Caco-2 (cell line): ENCODE measurements at regions not wholly inside any gene's neighbourhood (a gene's known extent, or its start where the extent isn't known, plus 50 kb on each side); places are given as distances from the start of the nearest gene placed in this dataset.
"Not testable (repeated sequence)": the region's sequence is repeated elsewhere in the genome, so short reads cannot be mapped to it uniquely, and the experiment has no call there.

ENCODE experiments used
- BruUV-seq: library from RNA; stranded (reverse); fragments of 400-500 nt; replicated peaks from 2 replicates; lab custom pipeline; 2021; lab: Mats Ljungman, UMichigan
- CTCF ChIA-PET: fragments of 300-600 bp; sonication (Branson Sonifier 250); formaldehyde crosslinking; loops from one replicate; lab custom pipeline; 2022; ENCODE audit warnings: antibody characterized with exemption; lab: Charles Lee
- POLR2A ChIA-PET: fragments of 300-600 bp; sonication (Branson Sonifier 250); formaldehyde crosslinking; loops from one replicate; lab custom pipeline; 2022; ENCODE audit warnings: antibody characterized with exemption; lab: Charles Lee
- DNase-seq, 2 experiments: peaks; one replicate each; pipeline versions ENCODE4 v3.0.0 to v3.0.0-alpha.2; 2020 to 2022
- H3K27me3 ChIP-seq: replicated peaks from 2 replicates; pipeline ENCODE4 v1.6.0; 2011; ENCODE audit warnings: low read length; ENCODE audit not compliant: control insufficient read depth, insufficient read depth
- H3K36me3 ChIP-seq: 2 replicates; pipeline ENCODE4 v1.5.1; 2011; ENCODE audit warnings: low read length; ENCODE audit not compliant: control insufficient read depth, insufficient read depth
- H3K4me1 ChIP-seq: fragments of 250-450 bp; sonication (Bioruptor Pico); 2 replicates; pipeline ENCODE4 v1.5.1; 2020; ENCODE audit warnings: mild to moderate bottlenecking
- H3K4me3 ChIP-seq: 2 replicates; pipeline ENCODE4 v1.5.1; 2011; ENCODE audit warnings: low read depth, mild to moderate bottlenecking, control low read depth, low read length
- H3K9me3 ChIP-seq: fragments of 250-450 bp; sonication (Bioruptor Pico); 2 replicates; pipeline ENCODE4 v1.5.1; 2020; ENCODE audit warnings: mild to moderate bottlenecking, moderate library complexity
- H3K27ac Mint-ChIP-seq: one replicate; pipeline ENCODE4 v1.8.0; 2022; ENCODE audit warnings: mixed read lengths; ENCODE audit not compliant: unreplicated experiment
- H3K27me3 Mint-ChIP-seq: one replicate; pipeline ENCODE4 v1.8.0; 2022; ENCODE audit warnings: mixed read lengths; ENCODE audit not compliant: insufficient read depth, unreplicated experiment
- H3K36me3 Mint-ChIP-seq: one replicate; pipeline ENCODE4 v1.8.0; 2022; ENCODE audit warnings: mild to moderate bottlenecking, mixed read lengths; ENCODE audit not compliant: insufficient read depth, unreplicated experiment
- H3K4me1 Mint-ChIP-seq: one replicate; pipeline ENCODE4 v1.8.0; 2022; ENCODE audit warnings: low read depth, mixed read lengths; ENCODE audit not compliant: unreplicated experiment
- H3K4me3 Mint-ChIP-seq: one replicate; pipeline ENCODE4 v1.8.0; 2022; ENCODE audit warnings: mild to moderate bottlenecking, moderate library complexity, mixed read lengths; ENCODE audit not compliant: unreplicated experiment
- H3K9me3 Mint-ChIP-seq: one replicate; pipeline ENCODE4 v1.8.0; 2022; ENCODE audit warnings: mixed read lengths; ENCODE audit not compliant: unreplicated experiment
- intact Hi-C: fragments of 100-400 bp; cut with micrococcal nuclease; formaldehyde crosslinking; loops from one replicate; pipeline ENCODE4 v1.10.0; 2022; ENCODE audit not compliant: unreplicated experiment
- TF ChIP-seq, protein P1 (sequence below), 2 experiments: fragments of 200-600 bp in 1 of 2; IDR thresholded peaks; 1 replicate in 1 of 2; 2 replicates in 1 of 2; pipeline versions ENCODE4 v1.5.1 to v1.8.0; 2011 to 2022; ENCODE audit warnings: antibody characterized with exemption in 1 of 2, control low read depth in 1 of 2, inconsistent platforms in 1 of 2, low read depth in 1 of 2, low read length in 1 of 2, mild to moderate bottlenecking in 1 of 2, moderate library complexity in 1 of 2; ENCODE audit not compliant: insufficient read depth in 1 of 2, severe bottlenecking in 1 of 2, unreplicated experiment in 1 of 2

DNA sequence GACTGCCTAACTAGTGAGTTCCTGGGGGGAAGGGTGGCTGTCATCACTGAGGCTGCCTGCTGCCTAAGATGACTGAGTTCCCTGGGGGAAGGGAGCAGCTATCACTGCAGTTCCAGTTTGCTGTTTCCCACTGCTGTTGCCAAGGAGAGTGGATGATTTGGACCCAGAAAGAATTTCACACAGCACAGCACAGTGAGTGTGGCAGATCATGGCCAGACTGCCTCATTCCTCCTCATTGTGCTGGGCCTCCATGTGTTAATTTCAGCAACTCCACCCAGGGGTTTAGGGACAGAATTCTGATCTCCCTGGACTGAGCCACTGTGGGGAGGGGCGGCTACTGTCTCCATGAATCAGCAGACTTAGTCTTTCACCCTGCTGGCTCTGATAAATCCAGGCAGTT is 125.0 kb downstream of the TEX13C start:
- Mint-ChIP-seq H3K36me3 (no peaks in the 10 kb centered on the region), H3K9me3 (peaks cover 17% of the 10 kb centered on the region)
- CTCF ChIA-PET, result no interaction called here

DNA sequence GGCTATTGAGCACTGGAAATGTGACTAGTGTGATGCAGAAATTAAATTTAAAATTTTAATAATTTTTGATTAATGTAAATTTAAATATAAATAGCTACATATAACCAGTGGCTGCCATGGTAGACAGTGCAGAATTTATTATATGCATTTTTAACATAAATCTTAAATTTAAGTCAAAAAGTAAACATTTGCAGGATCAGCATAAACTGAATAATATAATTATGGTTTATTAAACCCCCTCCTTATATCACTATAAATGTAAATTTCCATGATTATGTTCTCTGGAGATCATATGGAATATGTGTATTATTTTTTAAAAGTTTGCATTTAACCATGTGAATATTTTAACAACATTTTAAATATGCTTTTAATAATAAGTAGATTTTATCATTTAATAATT is 155.8 kb downstream of the TEX13C start:
- intact Hi-C loops, result no loop called here
- no peak for DNase-seq
- TF ChIP-seq, protein P1, sequence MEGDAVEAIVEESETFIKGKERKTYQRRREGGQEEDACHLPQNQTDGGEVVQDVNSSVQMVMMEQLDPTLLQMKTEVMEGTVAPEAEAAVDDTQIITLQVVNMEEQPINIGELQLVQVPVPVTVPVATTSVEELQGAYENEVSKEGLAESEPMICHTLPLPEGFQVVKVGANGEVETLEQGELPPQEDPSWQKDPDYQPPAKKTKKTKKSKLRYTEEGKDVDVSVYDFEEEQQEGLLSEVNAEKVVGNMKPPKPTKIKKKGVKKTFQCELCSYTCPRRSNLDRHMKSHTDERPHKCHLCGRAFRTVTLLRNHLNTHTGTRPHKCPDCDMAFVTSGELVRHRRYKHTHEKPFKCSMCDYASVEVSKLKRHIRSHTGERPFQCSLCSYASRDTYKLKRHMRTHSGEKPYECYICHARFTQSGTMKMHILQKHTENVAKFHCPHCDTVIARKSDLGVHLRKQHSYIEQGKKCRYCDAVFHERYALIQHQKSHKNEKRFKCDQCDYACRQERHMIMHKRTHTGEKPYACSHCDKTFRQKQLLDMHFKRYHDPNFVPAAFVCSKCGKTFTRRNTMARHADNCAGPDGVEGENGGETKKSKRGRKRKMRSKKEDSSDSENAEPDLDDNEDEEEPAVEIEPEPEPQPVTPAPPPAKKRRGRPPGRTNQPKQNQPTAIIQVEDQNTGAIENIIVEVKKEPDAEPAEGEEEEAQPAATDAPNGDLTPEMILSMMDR (IDR thresholded peaks at IDR 0.05; ENCODE audit: insufficient read depth in 1 of 2, low read depth in 1 of 2, low read length in 1 of 2, severe bottlenecking in 1 of 2, unreplicated experiment in 1 of 2), result no peak
- H3K9me3 ChIP-seq, result no peaks in the 10 kb centered on the region
- H3K4me3 ChIP-seq, result no peak overlapping the region
- POLR2A ChIA-PET, result no interaction called here
- H3K4me3 Mint-ChIP-seq, result no peak overlapping the region
- CTCF ChIA-PET, result no interaction called here
- no peaks in the 10 kb centered on the region for H3K27me3 ChIP-seq
- no peaks in the 10 kb centered on the region for H3K4me1 Mint-ChIP-seq
- no peak overlapping the region for H3K27ac Mint-ChIP-seq
- H3K9me3 Mint-ChIP-seq, result no peaks in the 10 kb centered on the region
- H3K36me3 Mint-ChIP-seq, result no peaks in the 10 kb centered on the region
- no TSS peak for BruUV-seq
- H3K36me3 ChIP-seq, result no peaks in the 10 kb centered on the region
- no peaks in the 10 kb centered on the region for H3K4me1 ChIP-seq
- H3K27me3 Mint-ChIP-seq, result no peaks in the 10 kb centered on the region

More for the DNA sequence above, 125.0 kb downstream of the TEX13C start:
- intact Hi-C loops, result no loop called here
- H3K4me1 Mint-ChIP-seq, result no peaks in the 10 kb centered on the region
- H3K4me3 Mint-ChIP-seq, result no peak overlapping the region
- no peaks in the 10 kb centered on the region for H3K27me3 Mint-ChIP-seq
- no peaks in the 10 kb centered on the region for H3K27me3 ChIP-seq
- H3K4me1 ChIP-seq, result no peaks in the 10 kb centered on the region
- H3K27ac Mint-ChIP-seq, result no peak overlapping the region
- no peaks in the 10 kb centered on the region for H3K36me3 ChIP-seq
- TF ChIP-seq, protein P1 (IDR thresholded peaks at IDR 0.05; ENCODE audit: insufficient read depth in 1 of 2, low read depth in 1 of 2, low read length in 1 of 2, severe bottlenecking in 1 of 2, unreplicated experiment in 1 of 2), result no peak
- BruUV-seq, result no TSS peak
- H3K9me3 ChIP-seq, result no peaks in the 10 kb centered on the region
- DNase-seq, result no peak
- POLR2A ChIA-PET, result no interaction called here
- H3K4me3 ChIP-seq, result no peak overlapping the region

DNA sequence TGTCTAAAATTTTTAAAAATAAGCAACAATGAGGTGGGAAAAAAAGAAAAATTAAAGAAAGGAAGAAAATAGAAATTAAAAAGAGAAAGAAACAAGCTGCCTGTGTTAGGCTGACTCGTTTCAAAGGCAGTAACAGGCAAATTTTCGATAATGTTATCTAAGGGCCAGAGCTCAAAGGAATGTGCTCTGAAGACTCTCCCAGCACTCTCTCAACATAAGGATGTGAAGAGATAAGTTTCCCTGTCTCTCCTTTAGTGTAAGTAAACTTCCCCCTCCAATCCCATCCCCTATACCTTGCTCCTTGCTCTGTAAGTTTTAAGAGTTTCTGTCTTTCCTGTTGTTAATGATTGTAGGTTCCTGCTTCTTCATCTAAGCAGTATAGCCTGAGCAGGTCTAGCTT is 172.8 kb downstream of the TEX13C start:
- ChIA-PET CTCF (no interaction called here), POLR2A (no interaction called here)
- no peaks in the 10 kb centered on the region for H3K9me3 ChIP-seq
- no peaks in the 10 kb centered on the region for H3K4me1 ChIP-seq
- no peak for DNase-seq
- no peaks in the 10 kb centered on the region for H3K27me3 ChIP-seq
- Mint-ChIP-seq H3K4me3 (no peak overlapping the region), H3K27ac (no peak overlapping the region), H3K9me3 (no peaks in the 10 kb centered on the region), H3K4me1 (no peaks in the 10 kb centered on the region), H3K36me3 (no peaks in the 10 kb centered on the region), H3K27me3 (no peaks in the 10 kb centered on the region)
- no peak overlapping the region for H3K4me3 ChIP-seq
- BruUV-seq, result no TSS peak
- TF ChIP-seq, protein P1 (IDR thresholded peaks at IDR 0.05; ENCODE audit: insufficient read depth in 1 of 2, low read depth in 1 of 2, low read length in 1 of 2, severe bottlenecking in 1 of 2, unreplicated experiment in 1 of 2), result no peak
- no peaks in the 10 kb centered on the region for H3K36me3 ChIP-seq
- intact Hi-C loops, result no loop called here

DNA sequence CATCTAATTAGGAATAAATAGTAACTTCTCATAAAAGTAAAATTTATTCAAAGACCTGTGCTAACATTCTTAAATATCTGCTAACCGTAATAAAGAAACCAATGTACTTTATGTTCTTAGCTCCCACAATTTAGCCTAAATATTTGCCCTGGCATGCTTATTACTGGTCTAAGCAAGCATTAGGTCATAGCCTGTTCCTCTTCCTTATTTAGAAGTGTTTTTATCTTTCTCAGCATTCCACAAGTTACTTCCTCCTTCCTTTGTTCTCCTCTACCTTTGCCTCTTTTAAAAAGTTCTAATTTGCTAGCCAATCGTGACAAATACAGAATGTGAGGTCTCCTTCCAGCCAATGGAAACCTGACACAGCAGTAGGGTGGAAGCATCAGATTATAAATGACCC is 173.3 kb downstream of the TEX13C start:
- intact Hi-C loops, BruUV-seq, H3K9me3 ChIP-seq, H3K27me3 ChIP-seq, CTCF ChIA-PET, DNase-seq, H3K9me3 Mint-ChIP-seq, H3K36me3 ChIP-seq, H3K4me3 Mint-ChIP-seq, H3K27ac Mint-ChIP-seq, POLR2A ChIA-PET, H3K4me1 Mint-ChIP-seq, H3K4me3 ChIP-seq, H3K4me1 ChIP-seq, H3K36me3 Mint-ChIP-seq, H3K27me3 Mint-ChIP-seq: not testable (repeated sequence)
